ENCODE measurements at regions not wholly inside any gene's neighbourhood (a gene's known extent, or its start where the extent isn't known, plus 50 kb on each side); places are given as distances from the start of the nearest gene placed in this dataset.

DNA sequence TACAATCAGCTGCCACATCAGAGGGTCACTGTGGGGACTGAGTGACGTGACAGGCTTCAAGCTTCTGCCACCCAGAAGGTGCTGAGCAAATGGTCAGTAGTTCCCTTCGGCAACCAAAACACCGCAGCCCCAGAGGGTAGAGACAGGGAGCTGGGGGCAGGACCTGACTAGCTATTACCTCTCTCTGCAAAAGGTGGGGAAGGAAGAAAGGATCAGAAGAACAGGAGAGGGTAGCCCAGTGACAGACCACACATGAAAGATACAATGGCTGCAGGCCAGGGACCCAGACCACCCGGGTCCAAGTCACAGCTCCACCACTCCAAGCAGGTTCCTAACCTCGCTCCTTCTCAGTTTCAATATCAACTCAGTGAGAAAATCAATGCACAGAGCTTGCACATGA is 377.1 kb downstream of the NPHP4 start:
- TF ChIP-seq, protein P1, sequence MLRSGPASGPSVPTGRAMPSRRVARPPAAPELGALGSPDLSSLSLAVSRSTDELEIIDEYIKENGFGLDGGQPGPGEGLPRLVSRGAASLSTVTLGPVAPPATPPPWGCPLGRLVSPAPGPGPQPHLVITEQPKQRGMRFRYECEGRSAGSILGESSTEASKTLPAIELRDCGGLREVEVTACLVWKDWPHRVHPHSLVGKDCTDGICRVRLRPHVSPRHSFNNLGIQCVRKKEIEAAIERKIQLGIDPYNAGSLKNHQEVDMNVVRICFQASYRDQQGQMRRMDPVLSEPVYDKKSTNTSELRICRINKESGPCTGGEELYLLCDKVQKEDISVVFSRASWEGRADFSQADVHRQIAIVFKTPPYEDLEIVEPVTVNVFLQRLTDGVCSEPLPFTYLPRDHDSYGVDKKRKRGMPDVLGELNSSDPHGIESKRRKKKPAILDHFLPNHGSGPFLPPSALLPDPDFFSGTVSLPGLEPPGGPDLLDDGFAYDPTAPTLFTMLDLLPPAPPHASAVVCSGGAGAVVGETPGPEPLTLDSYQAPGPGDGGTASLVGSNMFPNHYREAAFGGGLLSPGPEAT (IDR thresholded peaks at IDR 0.05; ENCODE audit: low read depth) = no peak
- TF ChIP-seq, protein P2, sequence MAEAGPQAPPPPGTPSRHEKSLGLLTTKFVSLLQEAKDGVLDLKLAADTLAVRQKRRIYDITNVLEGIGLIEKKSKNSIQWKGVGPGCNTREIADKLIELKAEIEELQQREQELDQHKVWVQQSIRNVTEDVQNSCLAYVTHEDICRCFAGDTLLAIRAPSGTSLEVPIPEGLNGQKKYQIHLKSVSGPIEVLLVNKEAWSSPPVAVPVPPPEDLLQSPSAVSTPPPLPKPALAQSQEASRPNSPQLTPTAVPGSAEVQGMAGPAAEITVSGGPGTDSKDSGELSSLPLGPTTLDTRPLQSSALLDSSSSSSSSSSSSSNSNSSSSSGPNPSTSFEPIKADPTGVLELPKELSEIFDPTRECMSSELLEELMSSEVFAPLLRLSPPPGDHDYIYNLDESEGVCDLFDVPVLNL (IDR thresholded peaks at IDR 0.05; ENCODE audit: low read depth, low read length) = no peak
- TF ChIP-seq CHD2 (IDR thresholded peaks at IDR 0.05; ENCODE audit: borderline replicate concordance, low read depth, low read length) = no peak
- no peak for TF ChIP-seq BCL11A (IDR thresholded peaks at IDR 0.05; ENCODE audit: low read depth, low read length)
- TF ChIP-seq RCOR1 (conservative IDR thresholded peaks at IDR 0.05; ENCODE audit: low read depth, low read length) = no peak
- TF ChIP-seq YBX1 (IDR thresholded peaks at IDR 0.05) = no peak
- no peak for TF ChIP-seq KAT2A (conservative IDR thresholded peaks at IDR 0.05; ENCODE audit: control insufficient read depth, low read depth, low read length)
- no peak for TF ChIP-seq POLR2A (IDR thresholded peaks at IDR 0.05; ENCODE audit: low read depth, low read length)
- TF ChIP-seq NR2C1 (IDR thresholded peaks at IDR 0.05) = no peak
- TF ChIP-seq JUND (IDR thresholded peaks at IDR 0.05; ENCODE audit: low read depth, low read length) = no peak
- TF ChIP-seq NBN (IDR thresholded peaks at IDR 0.05) = no peak
- TF ChIP-seq, protein P3, sequence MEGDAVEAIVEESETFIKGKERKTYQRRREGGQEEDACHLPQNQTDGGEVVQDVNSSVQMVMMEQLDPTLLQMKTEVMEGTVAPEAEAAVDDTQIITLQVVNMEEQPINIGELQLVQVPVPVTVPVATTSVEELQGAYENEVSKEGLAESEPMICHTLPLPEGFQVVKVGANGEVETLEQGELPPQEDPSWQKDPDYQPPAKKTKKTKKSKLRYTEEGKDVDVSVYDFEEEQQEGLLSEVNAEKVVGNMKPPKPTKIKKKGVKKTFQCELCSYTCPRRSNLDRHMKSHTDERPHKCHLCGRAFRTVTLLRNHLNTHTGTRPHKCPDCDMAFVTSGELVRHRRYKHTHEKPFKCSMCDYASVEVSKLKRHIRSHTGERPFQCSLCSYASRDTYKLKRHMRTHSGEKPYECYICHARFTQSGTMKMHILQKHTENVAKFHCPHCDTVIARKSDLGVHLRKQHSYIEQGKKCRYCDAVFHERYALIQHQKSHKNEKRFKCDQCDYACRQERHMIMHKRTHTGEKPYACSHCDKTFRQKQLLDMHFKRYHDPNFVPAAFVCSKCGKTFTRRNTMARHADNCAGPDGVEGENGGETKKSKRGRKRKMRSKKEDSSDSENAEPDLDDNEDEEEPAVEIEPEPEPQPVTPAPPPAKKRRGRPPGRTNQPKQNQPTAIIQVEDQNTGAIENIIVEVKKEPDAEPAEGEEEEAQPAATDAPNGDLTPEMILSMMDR (IDR thresholded peaks at IDR 0.05 in 2 of 3, conservative IDR thresholded peaks at IDR 0.05 in 1 of 3; ENCODE audit: control insufficient read depth in 2 of 3, extremely low read depth in 1 of 3, insufficient read depth in 1 of 3, low read depth in 3 of 3, low read length in 3 of 3) = no peak
